ENCODE measurements at regions not wholly inside any gene's neighbourhood (a gene's known extent, or its start where the extent isn't known, plus 50 kb on each side); places are given as distances from the start of the nearest gene placed in this dataset.

DNA sequence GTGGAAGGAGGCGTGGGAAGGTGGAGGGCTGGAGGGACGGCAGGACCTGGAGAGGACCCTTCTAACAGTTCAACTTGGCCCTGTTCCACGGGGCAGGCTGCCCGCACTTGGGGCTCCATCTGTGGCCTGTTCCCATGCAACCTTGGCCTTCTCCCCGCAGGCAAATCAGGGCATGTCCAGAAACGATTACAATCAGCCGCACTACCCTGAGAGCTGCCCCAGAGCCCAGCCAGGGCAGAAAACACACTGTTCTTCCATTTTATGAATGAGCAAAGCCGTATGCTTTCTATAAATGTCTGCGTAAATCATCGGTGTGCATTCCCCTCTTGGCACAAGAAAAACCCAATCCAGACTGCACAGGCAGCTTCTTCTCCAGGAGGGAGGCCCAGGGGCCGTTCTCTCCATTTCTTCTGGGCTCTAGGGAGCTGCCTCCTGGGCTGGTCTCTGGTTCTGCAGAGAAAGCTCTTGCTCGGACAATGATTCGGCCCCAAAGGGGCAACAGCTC, 228.7 kb downstream of the SOX9 start:
- no peak for TF ChIP-seq POLR2A (IDR thresholded peaks at IDR 0.05)
- TF ChIP-seq, protein P1, sequence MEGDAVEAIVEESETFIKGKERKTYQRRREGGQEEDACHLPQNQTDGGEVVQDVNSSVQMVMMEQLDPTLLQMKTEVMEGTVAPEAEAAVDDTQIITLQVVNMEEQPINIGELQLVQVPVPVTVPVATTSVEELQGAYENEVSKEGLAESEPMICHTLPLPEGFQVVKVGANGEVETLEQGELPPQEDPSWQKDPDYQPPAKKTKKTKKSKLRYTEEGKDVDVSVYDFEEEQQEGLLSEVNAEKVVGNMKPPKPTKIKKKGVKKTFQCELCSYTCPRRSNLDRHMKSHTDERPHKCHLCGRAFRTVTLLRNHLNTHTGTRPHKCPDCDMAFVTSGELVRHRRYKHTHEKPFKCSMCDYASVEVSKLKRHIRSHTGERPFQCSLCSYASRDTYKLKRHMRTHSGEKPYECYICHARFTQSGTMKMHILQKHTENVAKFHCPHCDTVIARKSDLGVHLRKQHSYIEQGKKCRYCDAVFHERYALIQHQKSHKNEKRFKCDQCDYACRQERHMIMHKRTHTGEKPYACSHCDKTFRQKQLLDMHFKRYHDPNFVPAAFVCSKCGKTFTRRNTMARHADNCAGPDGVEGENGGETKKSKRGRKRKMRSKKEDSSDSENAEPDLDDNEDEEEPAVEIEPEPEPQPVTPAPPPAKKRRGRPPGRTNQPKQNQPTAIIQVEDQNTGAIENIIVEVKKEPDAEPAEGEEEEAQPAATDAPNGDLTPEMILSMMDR (IDR thresholded peaks at IDR 0.05) = no peak
- no peak overlapping the region for H3K27ac ChIP-seq
- H3K36me3 ChIP-seq (replicated peaks in 1 of 2) = no peaks in the 10 kb centered on the region
- DNase-seq = peak in 1 of 7 donors; percentile 52
- WGBS, 4 donors = 61 to 76% (median 71%) methylated on average over 8 to 13 of the region's 13 CpGs
- H3K4me1 ChIP-seq (replicated peaks in 1 of 2) = no peaks in the 10 kb centered on the region
- H3K4me3 ChIP-seq = no peak overlapping the region
- intact Hi-C loops (cut with DNase I) = no loop called here
- peaks cover 3% of the 10 kb centered on the region for H3K27me3 ChIP-seq
- H3K9me3 ChIP-seq (replicated peaks in 1 of 3) = no peaks in the 10 kb centered on the region

DNA sequence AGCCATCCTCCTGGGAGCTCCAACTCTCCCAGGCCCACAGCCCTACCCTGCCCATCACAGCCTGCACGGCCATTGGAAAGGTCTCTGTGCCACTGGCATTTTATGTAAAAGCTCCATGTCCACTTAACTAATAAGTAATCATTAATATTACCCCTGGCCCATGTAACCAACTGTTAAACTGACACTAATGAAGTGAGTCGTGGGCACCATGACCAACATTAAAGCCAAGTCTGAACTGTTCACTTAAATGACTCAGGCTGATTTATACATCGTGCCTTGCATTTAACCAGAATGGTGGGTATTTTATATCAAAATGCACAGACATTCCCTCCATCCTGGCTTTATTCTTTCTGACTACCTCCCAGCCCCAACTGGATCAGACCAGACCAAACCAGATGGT, 229.3 kb downstream of the SOX9 start:
- WGBS, 4 donors = 74 to 96% (median 85%) methylated on average over 3 of the region's 3 CpGs
- Histone ChIP-seq H3K36me3 (replicated peaks in 1 of 2) (no peaks in the 10 kb centered on the region), H3K27me3 (peaks cover 3% of the 10 kb centered on the region), H3K4me1 (replicated peaks in 1 of 2) (no peaks in the 10 kb centered on the region), H3K27ac (no peak overlapping the region), H3K4me3 (no peak overlapping the region), H3K9me3 (replicated peaks in 1 of 3) (no peaks in the 10 kb centered on the region)
- intact Hi-C loops (cut with DNase I) = no loop called here
- TF ChIP-seq, protein P1 (IDR thresholded peaks at IDR 0.05) = no peak
- no peak for TF ChIP-seq POLR2A (IDR thresholded peaks at IDR 0.05)
- no peak for DNase-seq

DNA sequence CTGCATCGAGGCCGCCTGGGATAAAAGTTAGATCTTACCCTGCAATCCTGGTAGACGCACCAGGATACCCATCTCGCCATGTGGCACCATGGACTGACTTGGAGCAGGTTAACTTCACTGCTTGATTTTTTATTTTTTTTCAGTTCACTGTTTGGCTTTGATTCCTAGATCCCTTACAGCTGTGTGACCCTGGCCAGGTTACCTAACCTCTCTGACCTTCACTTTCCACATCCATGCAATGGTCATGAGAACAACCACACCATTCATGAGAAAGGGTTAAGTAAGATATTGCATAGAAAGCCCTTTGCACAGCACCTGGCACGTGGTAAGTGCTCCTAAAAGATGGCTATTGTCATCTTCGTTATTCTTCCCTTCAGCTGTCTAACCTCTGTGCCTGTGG, 230.5 kb downstream of the SOX9 start:
- no peak for DNase-seq
- H3K27me3 ChIP-seq = peaks cover 3% of the 10 kb centered on the region
- H3K27ac ChIP-seq = no peak overlapping the region
- intact Hi-C loops (cut with DNase I) = no loop called here
- no peaks in the 10 kb centered on the region for H3K4me1 ChIP-seq (replicated peaks in 1 of 2)
- no peaks in the 10 kb centered on the region for H3K36me3 ChIP-seq (replicated peaks in 1 of 2)
- no peak overlapping the region for H3K4me3 ChIP-seq
- TF ChIP-seq POLR2A (IDR thresholded peaks at IDR 0.05) = no peak
- TF ChIP-seq, protein P1 (IDR thresholded peaks at IDR 0.05) = no peak
- 70 to 87% (median 85%) methylated on average over 6 of the region's 6 CpGs for WGBS, 4 donors
- no peaks in the 10 kb centered on the region for H3K9me3 ChIP-seq (replicated peaks in 1 of 3)

DNA sequence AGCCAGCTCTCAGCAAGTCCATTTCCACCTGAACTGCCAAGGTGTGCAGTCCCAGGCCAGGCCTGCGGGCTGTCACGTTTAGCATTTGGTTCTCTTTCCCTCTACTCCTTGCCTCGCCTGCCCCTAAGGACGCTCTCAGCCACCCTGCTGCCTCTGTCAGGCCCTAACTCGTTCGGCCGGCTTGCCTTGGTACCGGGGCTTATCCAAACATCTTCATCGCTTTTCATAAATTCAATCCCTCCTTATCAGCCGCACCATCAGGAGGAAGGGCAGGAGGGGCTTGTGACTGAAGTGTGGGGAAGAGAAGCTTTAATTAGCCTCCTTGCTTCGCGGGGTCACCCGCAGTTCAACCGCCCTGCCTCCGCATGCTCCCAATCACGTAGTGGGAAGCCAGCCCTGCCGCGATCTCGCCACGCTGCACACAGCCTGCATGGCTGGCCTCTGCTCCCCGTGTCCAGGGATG, 231.1 kb downstream of the SOX9 start:
- Histone ChIP-seq H3K4me1 (replicated peaks in 1 of 2) (no peaks in the 10 kb centered on the region), H3K27me3 (peaks cover 2% of the 10 kb centered on the region), H3K27ac (no peak overlapping the region), H3K4me3 (no peak overlapping the region), H3K9me3 (replicated peaks in 1 of 3) (no peaks in the 10 kb centered on the region), H3K36me3 (replicated peaks in 1 of 2) (no peaks in the 10 kb centered on the region)
- no peak for DNase-seq
- intact Hi-C loops (cut with DNase I) = no loop called here
- TF ChIP-seq, protein P1 (IDR thresholded peaks at IDR 0.05) = no peak
- no peak for TF ChIP-seq POLR2A (IDR thresholded peaks at IDR 0.05)
- WGBS, 4 donors = 46 to 57% (median 56%) methylated on average over 12 to 21 of the region's 21 CpGs
